Colonic mucosa (tissue), 4 donors: ENCODE measurements at regions not wholly inside any gene's neighbourhood (a gene's known extent, or its start where the extent isn't known, plus 50 kb on each side); places are given as distances from the start of the nearest gene placed in this dataset.

ENCODE experiments used
- DNase-seq: peaks from one replicate; pipeline ENCODE4 v3.0.0-alpha.2; 2020
- H3K27ac ChIP-seq: fragments of 200-600 bp; one replicate; pipeline ENCODE4 v1.8.0; 2021
- H3K27me3 ChIP-seq: fragments of 200-600 bp; one replicate; pipeline ENCODE4 v1.8.0; 2021
- H3K36me3 ChIP-seq: fragments of 200-600 bp; one replicate; pipeline ENCODE4 v1.8.0; 2021
- H3K4me1 ChIP-seq: fragments of 200-600 bp; one replicate; pipeline ENCODE4 v1.8.0; 2021; ENCODE audit warnings: mild to moderate bottlenecking
- H3K4me3 ChIP-seq: fragments of 200-600 bp; one replicate; pipeline ENCODE4 v1.8.0; 2021
- H3K9ac ChIP-seq, 2 donors: one replicate each; pipeline ENCODE4 v1.7.0; 2013; ENCODE audit warnings: control low read depth in 2 of 2, low read depth in 2 of 2, low read length in 2 of 2
- H3K9me3 ChIP-seq: fragments of 200-600 bp; one replicate; pipeline ENCODE4 v1.8.0; 2021
- CTCF ChIP-seq: fragments of 200-600 bp; IDR thresholded peaks from one replicate; pipeline ENCODE4 v1.8.0; 2022; ENCODE audit warnings: antibody characterized with exemption, mild to moderate bottlenecking
- intact Hi-C: fragments of 100-400 bp; cut with DNase I; formaldehyde crosslinking; loops from one replicate; pipeline ENCODE4 v1.14.1; 2022
- donor health status: healthy.
- donor health status: DM: no; HTN: no; CAD: no.
- donor health status: DM: no; HTN: no; CAD: no.

DNA sequence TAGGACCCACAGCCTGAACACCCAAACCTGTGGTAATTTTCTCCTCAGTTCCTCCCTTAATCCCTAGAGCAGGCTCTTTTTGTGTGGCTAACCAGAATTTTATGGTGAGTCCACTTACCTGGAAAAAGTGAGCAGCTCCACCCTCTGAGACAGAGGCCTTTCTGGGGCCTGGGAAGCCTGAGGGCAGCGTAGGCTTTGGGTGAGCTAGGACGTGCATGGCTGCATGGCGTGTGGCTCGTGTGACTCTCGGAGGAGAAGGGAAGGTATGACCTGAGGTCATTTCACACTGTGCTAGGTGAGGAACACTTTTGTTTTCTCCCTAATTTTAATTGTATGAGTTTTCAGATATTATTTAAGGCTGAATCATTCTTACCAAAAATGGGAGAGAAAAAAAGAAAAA, 73.5 kb upstream of the DYNAP start:
- Histone ChIP-seq H3K27ac (no peak overlapping the region), H3K9ac (no peak overlapping the region), H3K4me1 (no peaks in the 10 kb centered on the region), H3K27me3 (no peaks in the 10 kb centered on the region), H3K4me3 (no peak overlapping the region), H3K36me3 (no peaks in the 10 kb centered on the region), H3K9me3 (no peaks in the 10 kb centered on the region)
- intact Hi-C loops = no loop called here
- DNase-seq = no peak
- TF ChIP-seq CTCF = no peak

DNA sequence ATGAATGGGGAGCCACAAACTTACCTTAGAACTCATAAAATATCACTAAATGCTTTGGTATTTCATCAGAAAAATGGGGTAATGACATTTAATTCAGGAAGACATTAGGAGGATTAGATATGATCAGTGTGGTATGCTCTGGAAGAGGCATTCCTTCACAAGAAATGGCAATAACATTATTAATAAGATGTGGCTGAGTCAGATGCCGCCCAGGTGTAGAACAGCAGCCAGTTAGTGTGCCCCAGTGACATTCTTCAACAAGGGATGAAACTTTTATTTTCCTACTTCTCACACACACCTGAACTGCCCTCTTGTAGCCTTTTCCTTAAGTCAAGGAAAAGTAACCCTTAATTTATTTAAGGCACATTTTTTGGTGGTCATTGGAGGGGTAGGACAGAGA, 69.2 kb upstream of the DYNAP start:
- DNase-seq = no peak
- no peaks in the 10 kb centered on the region for H3K4me1 ChIP-seq
- intact Hi-C loops = no loop called here
- H3K9ac ChIP-seq = no peak overlapping the region
- H3K27me3 ChIP-seq = no peaks in the 10 kb centered on the region
- no peak overlapping the region for H3K4me3 ChIP-seq
- no peak overlapping the region for H3K27ac ChIP-seq
- TF ChIP-seq CTCF = no peak
- no peaks in the 10 kb centered on the region for H3K9me3 ChIP-seq
- H3K36me3 ChIP-seq = no peaks in the 10 kb centered on the region

DNA sequence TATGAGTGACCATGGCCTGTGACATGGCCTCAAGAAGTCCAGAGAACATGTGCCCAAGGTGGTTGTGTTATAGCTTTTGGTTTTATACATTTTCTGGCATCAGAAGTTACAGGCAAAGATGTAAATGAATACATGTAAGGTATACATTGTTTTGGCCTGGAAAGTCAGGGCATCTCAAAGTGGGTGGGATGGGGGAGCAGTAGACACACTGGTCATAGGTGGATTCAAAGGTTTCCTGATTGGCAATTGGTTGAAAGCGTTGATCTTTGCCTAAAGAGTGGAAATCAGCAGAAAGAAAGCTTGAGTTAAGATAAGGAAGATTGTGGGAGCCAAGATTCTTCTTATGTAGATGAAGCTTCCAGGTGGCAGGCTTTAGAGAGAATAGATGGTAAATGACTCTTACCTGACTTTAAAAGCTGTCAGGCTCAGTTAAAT, 62.1 kb upstream of the DYNAP start:
- Histone ChIP-seq H3K4me3 (no peak overlapping the region), H3K27me3 (no peaks in the 10 kb centered on the region), H3K9me3 (no peaks in the 10 kb centered on the region), H3K27ac (no peak overlapping the region), H3K36me3 (no peaks in the 10 kb centered on the region), H3K9ac (no peak overlapping the region), H3K4me1 (no peaks in the 10 kb centered on the region)
- intact Hi-C loops = no loop called here
- TF ChIP-seq CTCF = no peak
- no peak for DNase-seq

- no peak overlapping the region for H3K9ac ChIP-seq
- no peak overlapping the region for H3K27ac ChIP-seq
- H3K27me3 ChIP-seq = no peaks in the 10 kb centered on the region
- intact Hi-C loops = no loop called here
- no peaks in the 10 kb centered on the region for H3K9me3 ChIP-seq
- H3K4me1 ChIP-seq = no peaks in the 10 kb centered on the region
- no peak for DNase-seq
- H3K36me3 ChIP-seq = no peaks in the 10 kb centered on the region
- TF ChIP-seq CTCF = no peak
- H3K4me3 ChIP-seq = no peak overlapping the region
Observed at GRCh38 chr18:54529444-54529843, 61.6 kb upstream of the DYNAP start.

GRCh38 chr18:54530285-54530684, 60.8 kb upstream of the DYNAP start:
- H3K4me1 ChIP-seq = no peaks in the 10 kb centered on the region
- no peak for TF ChIP-seq CTCF
- H3K27ac ChIP-seq = no peak overlapping the region
- H3K36me3 ChIP-seq = no peaks in the 10 kb centered on the region
- H3K9ac ChIP-seq = no peak overlapping the region
- intact Hi-C loops = no loop called here
- H3K27me3 ChIP-seq = no peaks in the 10 kb centered on the region
- DNase-seq = no peak
- no peak overlapping the region for H3K4me3 ChIP-seq
- no peaks in the 10 kb centered on the region for H3K9me3 ChIP-seq
